ENCODE measurements at regions not wholly inside any gene's neighbourhood (a gene's known extent, or its start where the extent isn't known, plus 50 kb on each side); places are given as distances from the start of the nearest gene placed in this dataset.

GRCh38 chr4:112853662-112854256 is 195.7 kb upstream of the ANK2 start:
- no peak for DNase-seq

- no peak for DNase-seq
These were observed 195.0 kb upstream of the ANK2 start for GRCh38 chr4:112854420-112854819.

GRCh38 chr4:112855058-112855457 is 194.4 kb upstream of the ANK2 start:
- no peak for DNase-seq

GRCh38 chr4:112857461-112857860 is 192.0 kb upstream of the ANK2 start:
- no peak for DNase-seq

DNA sequence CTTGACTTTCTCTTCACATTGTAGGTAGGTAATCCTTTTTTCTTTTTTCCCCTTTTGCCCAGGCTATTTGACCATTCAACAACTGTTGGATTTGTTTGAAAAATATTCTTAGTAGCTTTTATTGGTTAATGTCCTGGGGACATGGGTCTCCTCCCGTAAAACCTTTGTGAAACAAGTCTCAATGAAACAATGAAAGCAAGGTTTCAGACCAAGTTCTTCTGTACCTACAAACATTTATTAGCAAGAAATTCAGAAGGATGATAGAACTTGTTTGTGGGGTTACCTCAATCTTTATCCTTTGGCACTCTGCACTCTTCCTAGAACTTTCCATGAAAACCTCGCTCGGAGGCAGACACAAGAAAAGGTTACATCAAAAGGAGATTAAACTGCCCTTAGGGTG is 190.7 kb upstream of the ANK2 start:
- DNase-seq, result no peak

GRCh38 chr4:112859456-112860184 is 189.8 kb upstream of the ANK2 start:
- DNase-seq, result no peak

DNA sequence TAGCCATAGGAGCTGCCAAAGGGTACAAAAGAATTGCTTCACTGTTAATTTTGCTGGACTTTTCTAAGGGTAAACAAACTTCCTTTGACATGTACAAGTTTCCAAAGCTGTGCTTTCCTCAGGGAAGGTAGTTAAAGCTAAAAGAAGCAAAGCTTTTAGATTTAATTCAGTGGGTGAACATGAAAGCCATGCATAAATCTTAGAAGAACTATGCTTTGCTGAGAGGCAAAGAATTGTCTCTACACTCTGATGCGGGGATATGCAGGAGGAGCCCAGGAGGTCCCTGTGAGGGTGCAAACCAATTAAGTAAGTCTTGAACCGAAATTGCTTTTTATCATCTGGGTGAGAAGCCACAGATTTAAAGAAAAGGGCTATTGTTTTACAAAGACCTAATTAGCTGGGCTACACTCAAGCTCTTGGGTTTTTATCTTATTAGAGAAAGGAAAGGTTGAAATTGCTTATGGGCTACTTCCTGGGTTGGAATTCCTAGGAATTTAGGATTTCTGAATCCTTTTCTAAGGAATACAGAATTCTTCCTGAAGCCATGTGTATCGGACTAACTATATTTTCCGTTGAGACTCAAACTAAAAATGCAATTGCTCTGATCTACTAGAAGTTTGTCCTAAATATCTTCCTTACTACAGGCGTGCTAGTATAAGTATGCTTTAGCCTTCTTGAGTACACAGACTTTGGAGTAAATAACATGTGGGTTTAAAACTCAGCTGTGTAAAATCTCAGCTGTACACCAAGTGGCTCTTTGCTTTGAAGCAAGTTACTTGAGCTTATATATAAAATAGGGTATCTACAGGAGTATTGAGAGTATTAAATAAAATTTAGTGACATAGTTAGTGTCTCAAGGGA is 188.4 kb upstream of the ANK2 start:
- DNase-seq, result no peak

GRCh38 chr4:112861691-112862674 is 187.5 kb upstream of the ANK2 start:
- DNase-seq, result no peak

GRCh38 chr4:112865443-112865842 is 184.0 kb upstream of the ANK2 start:
- no peak for DNase-seq

DNA sequence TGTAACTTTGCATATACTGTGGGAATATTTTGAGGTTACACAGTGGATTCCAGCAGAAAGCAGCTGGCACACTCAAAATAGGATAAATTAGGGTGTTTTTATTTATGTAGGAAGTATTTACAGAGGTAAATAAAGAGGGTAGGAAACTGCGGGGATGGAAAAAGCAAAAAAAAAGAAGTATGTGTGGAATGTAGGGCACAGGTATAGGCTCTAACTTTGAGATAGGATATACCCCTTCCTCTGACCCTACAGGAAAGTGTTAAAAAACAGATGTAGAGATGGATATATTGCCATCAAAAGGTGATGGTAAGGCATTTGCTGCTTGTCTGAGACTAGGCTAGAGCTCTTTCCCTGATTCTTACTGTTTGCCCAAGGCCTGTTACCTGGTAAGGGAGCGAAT is 173.1 kb upstream of the ANK2 start:
- no peak for DNase-seq

- DNase-seq, result no peak
These were observed 167.6 kb upstream of the ANK2 start for GRCh38 chr4:112881842-112882241.

- DNase-seq, result no peak
These were observed 167.2 kb upstream of the ANK2 start for GRCh38 chr4:112882286-112882685.

- no peak for DNase-seq
These were observed 165.0 kb upstream of the ANK2 start for GRCh38 chr4:112884406-112884805.

- no peak for DNase-seq
These were observed 163.6 kb upstream of the ANK2 start for GRCh38 chr4:112885897-112886296.

DNA sequence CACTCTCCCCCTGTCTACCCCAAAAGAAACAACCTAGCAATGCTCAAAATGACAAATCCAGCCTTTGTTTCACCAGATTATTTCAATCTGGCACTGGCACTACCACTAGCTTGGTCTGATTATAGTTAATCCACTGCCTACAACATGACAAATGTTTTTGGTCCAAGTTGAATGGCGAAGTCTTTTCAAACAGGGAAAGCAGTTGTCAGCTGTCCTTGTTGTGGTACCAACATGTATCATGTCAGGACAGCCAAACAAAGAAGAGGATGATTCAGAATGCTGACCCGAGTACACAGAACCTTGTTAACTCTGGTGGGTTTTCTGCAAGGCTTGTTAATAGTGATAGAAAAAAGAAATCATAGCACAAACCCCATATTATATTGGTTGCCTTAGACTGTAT is 160.8 kb upstream of the ANK2 start:
- no peak for DNase-seq

DNA sequence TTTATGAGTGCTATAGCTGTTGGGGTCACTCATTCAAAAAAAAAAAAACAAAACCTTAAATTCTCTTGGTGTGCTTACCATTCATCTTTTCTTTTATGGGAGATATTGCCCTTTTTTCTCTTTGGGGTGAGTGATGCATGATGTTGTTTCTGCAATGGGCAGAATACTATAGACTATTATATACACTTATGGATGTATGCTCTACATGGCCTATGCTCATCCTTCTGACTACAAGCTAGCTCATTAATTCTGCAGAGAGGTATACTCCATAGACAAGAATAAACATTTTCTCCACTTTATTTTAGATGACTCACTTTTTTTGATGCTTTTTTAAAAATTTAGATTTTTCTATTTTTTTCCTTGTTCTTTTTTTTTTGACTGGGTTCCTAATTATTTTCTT is 160.3 kb upstream of the ANK2 start:
- no peak for DNase-seq

- no peak for DNase-seq
These were observed 159.6 kb upstream of the ANK2 start for GRCh38 chr4:112889619-112890527.

- DNase-seq, result no peak
These were observed 155.0 kb upstream of the ANK2 start for GRCh38 chr4:112894480-112894879.

DNA sequence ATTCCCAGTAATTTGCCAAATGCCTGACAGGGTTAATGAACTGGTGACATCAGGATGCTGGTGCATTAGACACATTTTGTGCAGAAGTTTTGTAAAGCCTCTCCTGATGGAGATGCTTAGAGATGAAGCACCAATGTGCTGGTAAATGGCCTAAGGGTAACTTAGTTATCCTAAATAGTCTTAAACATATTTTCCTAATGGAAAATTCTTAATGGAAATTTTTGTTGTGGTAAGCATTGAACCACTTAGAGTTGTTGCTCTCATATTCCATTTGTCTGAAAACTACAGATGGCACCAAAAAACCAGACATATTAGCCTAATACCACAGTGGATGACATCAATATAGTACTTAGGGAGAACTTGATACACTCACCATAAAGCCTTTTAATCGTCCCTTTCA is 154.5 kb upstream of the ANK2 start:
- DNase-seq, result no peak

DNA sequence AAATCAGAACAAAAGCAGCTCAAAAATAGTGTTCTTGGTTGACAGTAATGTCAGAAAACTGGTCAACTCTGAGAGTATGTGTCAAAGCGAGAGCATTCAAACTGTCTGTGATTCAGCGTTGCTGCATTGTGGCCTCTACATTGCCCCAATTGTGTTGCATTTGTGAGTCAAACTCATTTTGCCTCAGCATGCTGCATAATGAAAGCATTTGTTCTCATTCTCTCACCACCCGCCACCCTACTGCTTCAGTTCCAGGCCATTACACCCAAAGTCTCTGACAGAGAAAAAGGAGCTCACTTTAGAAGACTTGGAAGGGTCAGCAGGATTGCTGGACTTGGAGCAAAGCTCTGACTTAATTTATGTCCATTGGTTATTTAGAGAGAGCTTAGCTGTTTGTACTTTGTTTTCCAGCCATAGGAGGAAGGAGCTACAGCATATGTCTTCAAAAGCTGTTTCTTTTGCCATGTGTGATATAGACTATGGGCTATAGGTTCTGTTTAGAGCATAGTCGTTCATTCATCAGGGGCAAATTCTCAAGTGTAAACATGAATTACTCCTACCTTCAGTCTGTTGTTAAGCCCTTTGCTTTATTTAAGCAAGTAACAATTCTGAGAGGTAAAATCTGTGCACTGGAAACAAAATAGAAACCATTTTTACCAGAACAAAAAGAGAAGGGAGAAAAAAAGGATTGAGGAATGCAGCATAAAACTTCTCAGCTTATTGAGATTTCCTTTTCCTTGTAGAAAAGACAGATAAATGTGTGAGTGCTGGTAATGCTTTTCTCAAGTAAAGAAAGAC is 153.4 kb upstream of the ANK2 start:
- DNase-seq, result no peak
